NT2/D1 (cell line): ENCODE measurements at regions not wholly inside any gene's neighbourhood (a gene's known extent, or its start where the extent isn't known, plus 50 kb on each side); places are given as distances from the start of the nearest gene placed in this dataset.

Experiments used
- YY1 ChIP-seq: IDR thresholded peaks from 2 replicates; pipeline ENCODE4 v1.6.1; 2011; ENCODE audit not compliant: insufficient read length, insufficient read depth
- ZNF274 ChIP-seq: IDR thresholded peaks from 2 replicates; pipeline ENCODE4 v1.6.1; 2011; ENCODE audit warnings: mild to moderate bottlenecking, low read depth, low read length

DNA sequence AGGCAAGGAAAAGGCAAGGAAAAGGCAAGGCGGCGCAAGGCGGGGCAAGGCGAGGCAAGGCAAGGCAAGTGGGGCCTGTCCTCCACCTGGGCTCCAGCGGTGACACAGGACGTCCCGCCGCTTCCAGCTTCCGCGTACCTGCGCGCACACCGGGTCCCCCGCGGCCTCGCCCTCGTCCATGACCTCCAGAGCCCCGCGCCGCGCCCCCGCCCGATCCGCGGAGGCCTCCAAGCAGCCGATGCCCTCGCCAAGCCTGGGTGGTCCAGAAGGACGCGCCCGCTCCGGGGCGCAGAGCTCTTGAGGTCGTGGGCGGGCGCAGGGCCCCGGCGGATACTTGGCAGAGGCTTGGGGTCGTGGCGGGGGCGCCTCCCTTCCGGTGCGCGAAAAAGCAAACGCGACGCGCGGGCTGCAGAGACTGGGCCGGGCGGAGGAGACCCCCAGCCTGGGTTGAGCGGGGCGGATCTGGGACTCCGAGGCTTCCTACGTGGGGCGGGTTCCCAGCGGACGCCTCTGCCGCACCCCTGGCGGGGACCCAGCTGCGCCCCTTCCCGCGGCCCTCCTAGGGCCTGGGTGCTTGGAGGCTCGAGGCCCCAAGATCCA lies 60.8 kb upstream of the EIF5 start:
- no peak for TF ChIP-seq YY1
- TF ChIP-seq ZNF274 = no peak
